CD4-positive, alpha-beta T cell treated with Interleukin-17A for 1 hour (primary cell): ENCODE measurements at regions not wholly inside any gene's neighbourhood (a gene's known extent, or its start where the extent isn't known, plus 50 kb on each side); places are given as distances from the start of the nearest gene placed in this dataset.

ENCODE experiments used
- DNase-seq: peaks from one replicate; pipeline ENCODE4 v3.0.0-alpha.2; 2020

- DNase-seq = no peak
Observed at GRCh38 chr16:62681819-62682218, 645.6 kb upstream of the CDH8 start.

DNA sequence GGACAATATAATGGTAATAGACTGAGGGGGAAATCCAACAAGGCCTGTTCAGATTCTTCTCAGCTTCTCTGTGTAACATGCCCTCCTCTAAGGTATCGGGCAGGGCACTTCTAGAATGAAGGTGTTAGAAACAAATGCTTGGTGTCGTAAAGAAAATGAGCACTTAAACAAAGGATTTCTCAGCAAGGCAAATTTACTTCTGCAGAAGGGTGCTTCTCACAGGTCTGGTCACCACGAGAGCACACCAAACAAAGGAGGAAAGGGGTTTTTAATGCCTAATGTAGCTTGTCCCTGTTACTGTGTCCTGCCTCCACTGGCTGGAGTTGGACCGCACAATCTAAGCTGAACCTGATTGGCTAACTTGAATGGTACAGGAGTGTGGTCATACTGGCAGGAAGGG lies 642.6 kb upstream of the CDH8 start:
- no peak for DNase-seq

DNA sequence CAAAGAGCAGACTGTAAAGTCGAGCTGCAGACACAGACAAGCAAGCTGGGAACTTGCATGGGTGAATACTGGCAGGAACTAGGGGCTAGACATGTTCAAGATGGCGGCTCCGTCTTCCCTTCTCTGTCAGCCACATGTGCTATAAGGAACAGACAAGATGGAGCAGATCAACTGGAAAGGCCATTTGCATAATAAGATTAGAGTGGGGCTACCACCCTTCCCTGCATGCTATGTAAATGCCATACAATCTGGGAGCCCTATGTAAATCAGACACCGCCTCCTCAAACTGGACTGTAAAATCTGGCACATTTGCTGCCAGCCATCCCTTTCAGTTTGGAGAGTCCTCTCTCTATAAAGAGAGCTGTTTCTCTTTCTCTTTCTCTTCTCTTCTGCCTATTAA lies 640.1 kb upstream of the CDH8 start:
- no peak for DNase-seq

- DNase-seq = no peak
Observed at GRCh38 chr16:62665269-62665668, 629.0 kb upstream of the CDH8 start.

DNA sequence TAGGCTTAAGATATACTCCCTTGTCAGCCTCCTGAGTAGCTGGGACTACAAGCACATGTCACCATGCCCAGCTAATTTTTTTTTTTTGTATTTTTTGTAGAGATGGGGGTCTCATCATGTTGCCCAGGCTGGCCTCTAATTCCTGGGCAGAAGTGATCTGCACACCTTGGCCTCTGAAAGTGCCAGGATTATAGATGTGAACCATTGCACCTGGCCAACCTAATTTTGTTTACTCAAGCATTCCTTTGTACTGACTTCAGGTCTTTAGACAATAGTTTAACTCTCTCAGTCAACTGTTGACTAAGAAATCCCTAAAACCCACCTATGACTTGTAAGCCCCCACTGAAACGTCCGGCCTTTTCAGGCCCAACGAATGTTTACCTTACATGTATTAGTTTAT lies 628.3 kb upstream of the CDH8 start:
- no peak for DNase-seq

DNA sequence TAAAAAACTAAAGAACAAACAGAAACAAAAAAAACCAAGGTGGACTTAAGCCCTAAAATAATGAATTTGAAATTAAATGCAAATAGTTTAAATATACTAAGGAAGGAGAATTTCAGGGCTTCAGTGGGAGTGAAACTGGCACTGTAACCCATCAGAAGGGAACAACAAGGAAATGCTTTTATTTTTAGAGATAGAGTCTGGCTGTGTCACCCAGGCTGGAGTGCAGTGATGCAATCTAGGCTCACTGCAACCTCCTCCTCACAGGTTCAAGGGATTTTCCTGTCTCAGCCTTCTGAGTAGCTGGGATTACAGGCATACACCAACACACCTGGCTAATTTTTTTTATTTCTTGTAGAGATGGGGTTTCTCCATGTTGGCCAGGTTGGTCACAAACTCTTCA lies 625.2 kb upstream of the CDH8 start:
- no peak for DNase-seq

GRCh38 chr16:62657116-62657515 lies 620.9 kb upstream of the CDH8 start:
- DNase-seq = no peak

DNA sequence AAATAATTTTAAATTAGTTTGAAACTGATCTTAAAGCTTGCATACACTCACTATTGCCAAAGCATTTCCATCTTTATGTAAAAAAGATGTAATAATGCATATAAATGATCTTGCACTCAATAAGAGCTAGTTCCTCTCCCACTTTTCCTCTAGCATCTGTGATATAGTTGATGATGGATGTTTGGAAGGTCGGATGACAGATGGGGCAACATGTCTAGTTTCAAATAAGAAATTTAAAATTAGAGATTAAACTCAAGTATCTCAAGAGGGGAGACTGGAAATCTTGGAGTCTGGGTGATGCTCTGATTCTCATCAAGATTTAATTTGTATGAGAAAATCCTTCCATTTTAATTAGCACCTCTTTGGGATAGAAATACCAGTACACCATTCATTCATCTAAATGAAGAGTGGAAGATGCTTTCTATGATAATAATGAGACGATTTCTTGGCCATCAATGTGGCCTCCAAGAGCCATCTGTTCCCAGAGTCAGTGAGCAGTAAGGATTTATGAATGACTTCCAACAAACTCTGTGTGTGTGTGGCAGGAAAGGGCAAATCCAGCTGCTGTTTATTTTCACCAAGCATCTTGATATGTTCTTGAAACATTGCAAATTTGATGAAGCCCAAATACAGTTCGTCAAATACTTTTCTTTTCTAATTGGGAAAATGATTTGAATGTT lies 616.3 kb upstream of the CDH8 start:
- no peak for DNase-seq

GRCh38 chr16:62648256-62648655 lies 612.0 kb upstream of the CDH8 start:
- DNase-seq = no peak

GRCh38 chr16:62644030-62644812 lies 608.0 kb upstream of the CDH8 start:
- no peak for DNase-seq

GRCh38 chr16:62642677-62643076 lies 606.4 kb upstream of the CDH8 start:
- no peak for DNase-seq

GRCh38 chr16:62639890-62640289 lies 603.7 kb upstream of the CDH8 start:
- DNase-seq = no peak

DNA sequence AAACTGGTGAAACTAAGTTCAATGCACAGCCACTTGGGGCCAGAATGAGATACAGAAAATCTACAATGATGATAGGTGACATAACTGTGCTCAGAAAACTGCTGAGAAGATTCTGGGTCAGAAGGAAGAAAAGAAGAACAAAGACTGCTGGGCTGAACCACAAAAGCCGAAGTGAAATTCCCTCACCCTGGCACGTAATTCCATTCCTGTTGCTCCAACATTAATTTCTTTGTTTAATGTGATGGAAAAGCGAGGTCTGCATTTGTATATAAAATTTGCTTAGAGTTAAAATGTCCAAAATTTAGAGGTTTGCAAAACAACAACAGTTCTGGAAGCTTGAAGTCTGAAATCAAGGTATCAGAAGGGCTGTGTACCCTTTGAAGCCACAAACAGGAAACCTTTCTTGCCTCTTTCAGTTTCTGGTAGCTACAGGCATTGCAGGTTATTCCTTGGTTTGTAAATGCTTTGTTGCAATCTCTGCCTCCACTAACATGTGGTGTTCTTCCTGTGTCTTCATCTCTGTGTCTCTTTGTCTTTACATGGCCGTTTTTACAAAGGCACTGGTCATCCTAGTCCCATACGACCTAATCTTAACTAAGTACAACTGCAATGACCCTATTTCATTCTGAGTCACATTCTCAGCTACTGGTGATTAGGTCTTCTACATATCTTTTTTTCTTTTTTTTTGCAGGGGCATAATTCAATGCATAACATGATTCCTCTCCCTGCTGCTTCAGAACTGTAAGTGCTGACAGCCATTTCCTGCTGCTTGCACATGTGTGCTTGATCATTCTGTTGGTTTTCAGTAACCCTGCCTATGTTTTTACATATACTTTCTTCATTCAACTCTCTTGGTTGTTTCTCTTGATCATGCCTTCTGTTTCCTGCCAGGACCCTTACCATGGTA lies 603.0 kb upstream of the CDH8 start:
- no peak for DNase-seq

DNA sequence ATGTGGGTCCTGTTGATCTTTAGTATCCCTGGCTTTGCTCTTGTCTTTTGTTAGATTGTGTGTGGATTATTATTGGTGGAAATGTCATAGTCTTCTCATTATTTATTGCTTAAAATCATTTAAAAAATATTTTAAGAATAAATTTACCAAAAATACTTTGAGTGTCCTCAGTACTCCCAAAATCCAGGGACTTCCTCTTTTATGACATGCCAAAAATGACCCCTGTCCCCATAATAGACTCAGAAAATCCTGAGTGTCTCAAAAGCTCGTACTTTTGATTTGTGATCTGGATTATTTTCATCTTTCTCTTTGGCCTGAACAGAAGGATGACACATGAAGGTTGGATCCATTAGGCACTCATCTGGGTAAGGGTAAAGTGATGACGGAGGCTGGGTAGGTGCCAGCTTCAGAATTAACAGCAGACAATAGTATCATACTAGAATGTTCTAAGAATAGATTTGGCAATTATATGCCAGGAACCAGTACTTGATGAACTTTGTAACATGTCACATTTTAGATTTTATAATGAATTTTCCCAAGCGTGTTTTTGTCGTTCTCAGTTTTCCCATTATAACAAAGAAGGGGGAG lies 602.2 kb upstream of the CDH8 start:
- no peak for DNase-seq

DNA sequence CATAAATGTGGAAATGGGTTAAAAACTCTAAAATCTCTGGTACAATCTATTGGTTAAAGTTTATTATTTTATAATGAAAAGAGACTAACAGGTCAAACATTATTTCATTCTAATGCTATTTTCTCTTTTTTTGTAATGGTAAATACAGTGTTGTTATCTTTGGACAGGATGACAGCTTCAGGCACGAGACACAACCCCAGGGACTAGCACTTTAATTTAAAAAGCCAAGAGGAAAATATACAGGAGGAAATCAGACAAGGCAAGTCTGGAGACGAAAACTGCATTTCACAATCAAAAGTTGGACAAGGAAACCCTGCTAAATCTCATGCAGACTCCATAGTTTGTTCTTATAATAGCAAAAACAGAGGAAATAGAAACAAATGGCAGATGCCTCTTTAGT lies 589.1 kb upstream of the CDH8 start:
- DNase-seq = no peak

- DNase-seq = no peak
Observed at GRCh38 chr16:62620275-62620674, 584.0 kb upstream of the CDH8 start.

DNA sequence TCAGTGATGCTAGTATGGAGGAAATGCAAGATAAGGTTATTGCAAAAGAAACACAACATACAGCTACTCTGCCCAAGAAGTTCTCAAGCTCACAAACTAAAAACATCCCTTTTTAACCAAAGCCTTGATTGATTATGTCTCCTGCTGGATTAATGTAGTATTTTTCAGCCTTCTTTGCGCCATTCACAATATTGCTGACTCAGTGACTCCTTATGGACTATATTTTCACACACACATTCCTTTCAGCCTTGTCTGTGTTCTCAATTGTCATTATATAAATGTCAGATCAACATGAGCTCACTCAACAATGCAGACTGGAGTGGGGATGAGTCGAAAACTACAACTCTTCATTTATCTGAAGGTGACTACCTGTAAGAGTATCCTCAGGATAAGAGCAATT lies 579.3 kb upstream of the CDH8 start:
- DNase-seq = no peak

GRCh38 chr16:62610291-62610690 lies 574.1 kb upstream of the CDH8 start:
- DNase-seq = no peak

GRCh38 chr16:62602790-62603189 lies 566.6 kb upstream of the CDH8 start:
- DNase-seq = no peak

DNA sequence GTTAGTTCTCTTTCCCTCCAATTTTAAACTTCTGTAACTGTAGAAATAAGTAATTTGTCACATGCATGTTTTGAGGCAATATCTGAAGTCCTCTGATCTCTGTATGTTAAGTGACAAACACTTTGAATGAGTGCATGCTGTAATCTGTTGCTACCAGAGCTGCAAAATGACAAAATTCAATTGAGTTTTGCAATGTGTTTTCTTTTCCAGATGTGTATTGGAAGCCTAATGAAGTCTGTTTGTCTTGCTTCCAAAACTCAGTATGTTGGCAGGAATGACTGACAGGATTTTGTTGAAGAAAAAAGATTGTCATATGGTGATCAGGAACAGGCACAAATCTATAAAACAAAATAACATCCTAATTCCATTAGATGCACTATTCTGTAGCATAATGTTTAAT lies 561.6 kb upstream of the CDH8 start:
- DNase-seq = no peak

GRCh38 chr16:62596584-62596983 lies 560.3 kb upstream of the CDH8 start:
- DNase-seq = no peak

DNA sequence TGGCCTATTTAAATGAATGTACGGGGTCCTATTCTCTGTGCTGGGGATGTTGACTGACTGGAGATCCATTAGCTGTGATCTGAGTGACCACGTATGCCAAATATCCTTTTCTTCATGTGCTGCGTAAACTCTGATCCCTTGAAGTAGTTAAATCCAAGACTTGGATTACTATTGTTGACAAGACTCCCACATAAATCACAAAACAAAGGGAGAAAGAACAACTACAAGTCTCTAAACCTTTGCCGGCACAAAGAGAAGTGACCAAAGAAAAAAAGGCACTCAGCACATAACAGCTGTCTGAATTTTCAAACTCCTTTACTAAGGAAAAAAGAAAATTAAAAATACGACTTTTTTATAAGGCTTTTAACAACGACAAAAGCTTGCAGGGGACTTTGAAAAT lies 559.9 kb upstream of the CDH8 start:
- DNase-seq = no peak

- no peak for DNase-seq
Observed at GRCh38 chr16:62586128-62586862, 550.1 kb upstream of the CDH8 start.
